ENCODE measurements at regions not wholly inside any gene's neighbourhood (a gene's known extent, or its start where the extent isn't known, plus 50 kb on each side); places are given as distances from the start of the nearest gene placed in this dataset.
"Not testable (repeated sequence)": the region's sequence is repeated elsewhere in the genome, so short reads cannot be mapped to it uniquely, and the experiment has no call there.

- no peak for DNase-seq (ENCODE audit: low read depth, low spot score)
- Histone ChIP-seq H3K9me2 (ENCODE audit: insufficient read depth) (no peaks in the 10 kb centered on the region), H2AFZ (ENCODE audit: low read depth, low read length, poor library complexity, severe bottlenecking) (no peak overlapping the region), H4K20me1 (ENCODE audit: insufficient read depth) (no peaks in the 10 kb centered on the region), H3K9me3 (ENCODE audit: control insufficient read depth in 1 of 2, insufficient read depth in 1 of 2, low read depth in 1 of 2, low read length in 2 of 2) (no peaks in the 10 kb centered on the region), H3K36me3 (ENCODE audit: control insufficient read depth in 1 of 2, insufficient read depth in 2 of 2, low read length in 2 of 2) (no peaks in the 10 kb centered on the region), H3K4me3 (replicated peaks in 1 of 2; ENCODE audit: low read depth in 1 of 2, low read length in 2 of 2) (no peak overlapping the region), H3K4me2 (ENCODE audit: low read length) (no peak overlapping the region), H3K9ac (ENCODE audit: low read length) (no peak overlapping the region), H3K27ac (ENCODE audit: low read depth, low read length) (no peak overlapping the region), H3K27me3 (ENCODE audit: insufficient read depth, low read length) (no peaks in the 10 kb centered on the region), H3K79me2 (ENCODE audit: insufficient read depth, low read length) (no peaks in the 10 kb centered on the region), H3K4me1 (ENCODE audit: control insufficient read depth in 1 of 2, insufficient read depth in 2 of 2, low read length in 2 of 2) (no peaks in the 10 kb centered on the region)
- intact Hi-C loops (cut with micrococcal nuclease): no loop called here
- POLR2A ChIA-PET: no interaction called here
- no TSS peak for BruUV-seq (replicated peaks)
- RAD21 ChIA-PET (ENCODE audit: low non-redundant PET in 1 of 2, low total read pairs in 2 of 2, uncharacterized antibody in 2 of 2, unreplicated experiment in 2 of 2): no interaction called here
- CTCF ChIA-PET: no interaction called here
- TF ChIP-seq, protein P1, sequence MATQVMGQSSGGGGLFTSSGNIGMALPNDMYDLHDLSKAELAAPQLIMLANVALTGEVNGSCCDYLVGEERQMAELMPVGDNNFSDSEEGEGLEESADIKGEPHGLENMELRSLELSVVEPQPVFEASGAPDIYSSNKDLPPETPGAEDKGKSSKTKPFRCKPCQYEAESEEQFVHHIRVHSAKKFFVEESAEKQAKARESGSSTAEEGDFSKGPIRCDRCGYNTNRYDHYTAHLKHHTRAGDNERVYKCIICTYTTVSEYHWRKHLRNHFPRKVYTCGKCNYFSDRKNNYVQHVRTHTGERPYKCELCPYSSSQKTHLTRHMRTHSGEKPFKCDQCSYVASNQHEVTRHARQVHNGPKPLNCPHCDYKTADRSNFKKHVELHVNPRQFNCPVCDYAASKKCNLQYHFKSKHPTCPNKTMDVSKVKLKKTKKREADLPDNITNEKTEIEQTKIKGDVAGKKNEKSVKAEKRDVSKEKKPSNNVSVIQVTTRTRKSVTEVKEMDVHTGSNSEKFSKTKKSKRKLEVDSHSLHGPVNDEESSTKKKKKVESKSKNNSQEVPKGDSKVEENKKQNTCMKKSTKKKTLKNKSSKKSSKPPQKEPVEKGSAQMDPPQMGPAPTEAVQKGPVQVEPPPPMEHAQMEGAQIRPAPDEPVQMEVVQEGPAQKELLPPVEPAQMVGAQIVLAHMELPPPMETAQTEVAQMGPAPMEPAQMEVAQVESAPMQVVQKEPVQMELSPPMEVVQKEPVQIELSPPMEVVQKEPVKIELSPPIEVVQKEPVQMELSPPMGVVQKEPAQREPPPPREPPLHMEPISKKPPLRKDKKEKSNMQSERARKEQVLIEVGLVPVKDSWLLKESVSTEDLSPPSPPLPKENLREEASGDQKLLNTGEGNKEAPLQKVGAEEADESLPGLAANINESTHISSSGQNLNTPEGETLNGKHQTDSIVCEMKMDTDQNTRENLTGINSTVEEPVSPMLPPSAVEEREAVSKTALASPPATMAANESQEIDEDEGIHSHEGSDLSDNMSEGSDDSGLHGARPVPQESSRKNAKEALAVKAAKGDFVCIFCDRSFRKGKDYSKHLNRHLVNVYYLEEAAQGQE (IDR thresholded peaks at IDR 0.05; ENCODE audit: low read depth): no peak
- no peak for TF ChIP-seq FOSL1 (IDR thresholded peaks at IDR 0.05; ENCODE audit: low read depth)
- TF ChIP-seq EZH2 (IDR thresholded peaks at IDR 0.05): no peak
- no peak for TF ChIP-seq CTCF (IDR thresholded peaks at IDR 0.05 in 2 of 3, conservative IDR thresholded peaks at IDR 0.05 in 1 of 3; ENCODE audit: borderline replicate concordance in 1 of 3, insufficient read depth in 1 of 3, low read depth in 2 of 3, low read length in 2 of 3)
- TF ChIP-seq EZH2phosphoT487 (IDR thresholded peaks at IDR 0.05; ENCODE audit: borderline replicate concordance): no peak
- TF ChIP-seq SIN3A (IDR thresholded peaks at IDR 0.05; ENCODE audit: low read depth): no peak
- ATAC-seq: no peak
These were observed 59.0 kb downstream of the OR2K2 start for GRCh38 chr9:111271047-111271446.

GRCh38 chr9:111266024-111266423 is 64.0 kb downstream of the OR2K2 start:
- CTCF ChIA-PET; H2AFZ ChIP-seq (ENCODE audit: low read depth, low read length, poor library complexity, severe bottlenecking); H3K4me1 ChIP-seq (ENCODE audit: control insufficient read depth in 1 of 2, insufficient read depth in 2 of 2, low read length in 2 of 2); H3K9me2 ChIP-seq (ENCODE audit: insufficient read depth); H3K4me2 ChIP-seq (ENCODE audit: low read length); H3K9me3 ChIP-seq (ENCODE audit: control insufficient read depth in 1 of 2, insufficient read depth in 1 of 2, low read depth in 1 of 2, low read length in 2 of 2); H3K79me2 ChIP-seq (ENCODE audit: insufficient read depth, low read length); DNase-seq (ENCODE audit: low read depth, low spot score); H3K4me3 ChIP-seq (replicated peaks in 1 of 2; ENCODE audit: low read depth in 1 of 2, low read length in 2 of 2); RAD21 ChIA-PET (ENCODE audit: low non-redundant PET in 1 of 2, low total read pairs in 2 of 2, uncharacterized antibody in 2 of 2, unreplicated experiment in 2 of 2); H3K27me3 ChIP-seq (ENCODE audit: insufficient read depth, low read length); H4K20me1 ChIP-seq (ENCODE audit: insufficient read depth); BruUV-seq (replicated peaks); H3K27ac ChIP-seq (ENCODE audit: low read depth, low read length); H3K9ac ChIP-seq (ENCODE audit: low read length); POLR2A ChIA-PET; ATAC-seq; intact Hi-C loops (cut with micrococcal nuclease); H3K36me3 ChIP-seq (ENCODE audit: control insufficient read depth in 1 of 2, insufficient read depth in 2 of 2, low read length in 2 of 2): not testable (repeated sequence)

All from HCT116 (cell line).